D721Med (cell line): ENCODE measurements at regions not wholly inside any gene's neighbourhood (a gene's known extent, or its start where the extent isn't known, plus 50 kb on each side); places are given as distances from the start of the nearest gene placed in this dataset.
A peak's percentile ranks its signal among the peaks of the same experiment; 100 is the strongest.

ENCODE experiments used
- DNase-seq: peaks from one replicate; pipeline ENCODE4 v3.0.0; 2011; ENCODE audit warnings: low spot score; ENCODE audit not compliant: insufficient read length
- FAIRE-seq: peaks from 2 replicates; lab custom pipeline; 2011; peaks lifted over from hg19 to GRCh38; lab: Jason Lieb, UNC
- TF ChIP-seq, protein P1 (sequence below): IDR thresholded peaks from 2 replicates; pipeline ENCODE4 v1.5.1; 2012; ENCODE audit warnings: mild to moderate bottlenecking, control low read depth; ENCODE audit not compliant: insufficient read depth; ENCODE audit errors: missing control alignments

DNA sequence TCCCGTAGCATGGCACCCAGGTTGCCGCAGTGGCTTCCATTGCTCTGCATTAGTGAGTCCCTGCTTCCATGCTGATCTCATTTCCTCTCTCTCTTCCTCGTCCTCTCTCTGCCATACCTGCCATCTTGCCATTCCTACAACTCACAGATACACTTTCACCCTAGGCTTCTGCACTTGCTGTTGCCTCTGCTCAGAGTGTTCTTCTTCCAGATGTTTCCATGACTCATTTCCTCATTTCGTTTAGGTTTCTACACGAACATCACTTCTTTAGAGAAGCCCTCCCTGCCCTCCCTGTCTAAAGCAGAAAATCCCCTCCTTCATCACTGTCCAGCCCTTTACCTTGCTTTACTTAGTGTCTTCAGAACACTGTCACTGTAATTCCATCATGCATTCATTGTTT lies 115.2 kb upstream of the WWC1 start:
- TF ChIP-seq, protein P1, sequence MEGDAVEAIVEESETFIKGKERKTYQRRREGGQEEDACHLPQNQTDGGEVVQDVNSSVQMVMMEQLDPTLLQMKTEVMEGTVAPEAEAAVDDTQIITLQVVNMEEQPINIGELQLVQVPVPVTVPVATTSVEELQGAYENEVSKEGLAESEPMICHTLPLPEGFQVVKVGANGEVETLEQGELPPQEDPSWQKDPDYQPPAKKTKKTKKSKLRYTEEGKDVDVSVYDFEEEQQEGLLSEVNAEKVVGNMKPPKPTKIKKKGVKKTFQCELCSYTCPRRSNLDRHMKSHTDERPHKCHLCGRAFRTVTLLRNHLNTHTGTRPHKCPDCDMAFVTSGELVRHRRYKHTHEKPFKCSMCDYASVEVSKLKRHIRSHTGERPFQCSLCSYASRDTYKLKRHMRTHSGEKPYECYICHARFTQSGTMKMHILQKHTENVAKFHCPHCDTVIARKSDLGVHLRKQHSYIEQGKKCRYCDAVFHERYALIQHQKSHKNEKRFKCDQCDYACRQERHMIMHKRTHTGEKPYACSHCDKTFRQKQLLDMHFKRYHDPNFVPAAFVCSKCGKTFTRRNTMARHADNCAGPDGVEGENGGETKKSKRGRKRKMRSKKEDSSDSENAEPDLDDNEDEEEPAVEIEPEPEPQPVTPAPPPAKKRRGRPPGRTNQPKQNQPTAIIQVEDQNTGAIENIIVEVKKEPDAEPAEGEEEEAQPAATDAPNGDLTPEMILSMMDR: no peak
- DNase-seq (no peak), FAIRE-seq (no peak)

DNA sequence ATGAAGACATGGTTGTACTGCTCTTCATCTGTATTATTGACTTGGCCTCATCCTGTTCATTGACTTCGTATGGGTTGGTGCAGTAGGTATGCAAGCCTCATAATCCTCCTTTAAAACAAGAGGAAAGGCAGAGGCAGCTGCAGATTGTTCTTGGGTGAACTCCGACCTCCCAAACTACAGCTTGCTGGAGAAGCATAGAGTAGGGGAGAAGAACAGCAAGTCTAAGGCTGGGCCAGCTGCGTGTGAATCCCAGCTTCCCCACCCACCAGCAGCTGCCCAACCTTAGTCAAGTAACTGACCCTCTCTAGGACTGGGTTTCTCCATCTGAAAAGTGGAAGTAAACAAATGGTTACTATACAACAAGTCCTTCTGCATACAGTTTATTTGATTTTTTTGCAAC lies 114.5 kb upstream of the WWC1 start:
- no peak for DNase-seq
- TF ChIP-seq, protein P1: no peak
- FAIRE-seq: no peak

DNA sequence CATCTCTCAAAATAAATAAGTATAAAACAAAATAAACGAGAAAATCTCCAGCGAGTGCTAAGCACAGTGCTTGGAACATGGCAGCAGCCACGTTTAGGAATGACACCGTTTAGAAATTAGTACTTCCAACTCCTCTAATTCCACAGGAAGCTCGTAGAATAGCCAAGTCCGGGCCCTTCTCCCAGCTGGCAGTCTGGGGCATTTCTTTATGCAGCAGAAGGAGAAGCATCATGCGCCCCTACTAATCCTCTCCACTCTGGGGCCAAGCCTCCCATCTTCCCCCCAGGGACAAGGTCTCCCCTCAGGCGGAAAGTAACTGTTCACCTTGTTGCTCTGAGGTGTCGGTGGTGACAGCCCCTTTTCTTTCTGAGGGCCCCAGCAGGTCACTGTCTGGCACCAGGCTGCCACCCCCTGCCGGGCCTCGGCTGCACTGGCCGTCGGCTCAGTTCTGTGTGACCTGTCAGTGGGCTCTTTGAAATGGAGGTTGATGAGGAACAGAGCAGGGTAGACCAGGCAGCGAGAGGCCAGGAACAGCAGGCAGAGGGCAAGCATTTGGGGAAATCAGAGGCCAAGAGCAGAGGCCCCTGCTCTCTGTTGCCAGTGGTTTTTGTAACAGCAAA lies 113.5 kb upstream of the WWC1 start:
- FAIRE-seq (no peak), DNase-seq (peak; percentile 40)
- TF ChIP-seq, protein P1: no peak

DNA sequence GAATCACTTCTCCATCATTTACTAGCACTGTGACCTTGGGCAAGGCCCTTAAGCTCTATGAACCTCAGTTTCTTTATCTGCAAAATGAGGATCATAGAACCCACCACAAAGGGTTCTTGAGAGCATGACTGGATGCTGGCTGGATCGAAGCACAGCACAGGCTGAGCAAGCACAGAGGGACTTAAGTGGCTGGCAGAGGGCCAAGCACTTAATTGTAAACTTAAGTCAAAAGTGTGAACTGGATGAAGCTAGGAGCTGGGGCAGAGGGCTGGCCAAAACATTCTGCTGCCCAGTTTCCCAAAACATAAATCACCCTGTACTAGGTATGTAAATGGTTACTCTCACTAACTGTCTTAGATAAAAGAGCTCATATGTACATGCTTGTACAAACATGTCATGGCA lies 112.3 kb upstream of the WWC1 start:
- DNase-seq: no peak
- FAIRE-seq: no peak
- TF ChIP-seq, protein P1: no peak

DNA sequence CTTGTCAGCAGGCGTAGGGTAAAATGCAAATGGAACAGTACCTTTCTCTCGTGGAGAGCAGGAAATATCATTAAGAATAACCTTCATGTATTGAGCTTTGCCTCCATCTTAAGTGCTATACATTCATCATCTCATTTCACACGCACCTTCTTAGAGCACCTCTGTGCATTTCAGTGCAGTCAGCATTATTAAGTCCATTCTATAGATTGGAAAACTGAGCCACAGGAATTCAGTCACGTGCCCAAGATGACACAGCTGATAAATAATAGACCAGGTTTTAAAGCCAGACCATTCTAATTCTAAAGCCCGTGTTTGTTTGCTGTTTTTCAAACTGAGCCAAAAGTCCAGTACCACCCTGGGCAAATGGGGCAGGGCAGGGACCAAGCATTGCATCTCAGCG lies 109.2 kb upstream of the WWC1 start:
- TF ChIP-seq, protein P1: no peak
- DNase-seq (no peak), FAIRE-seq (no peak)

DNA sequence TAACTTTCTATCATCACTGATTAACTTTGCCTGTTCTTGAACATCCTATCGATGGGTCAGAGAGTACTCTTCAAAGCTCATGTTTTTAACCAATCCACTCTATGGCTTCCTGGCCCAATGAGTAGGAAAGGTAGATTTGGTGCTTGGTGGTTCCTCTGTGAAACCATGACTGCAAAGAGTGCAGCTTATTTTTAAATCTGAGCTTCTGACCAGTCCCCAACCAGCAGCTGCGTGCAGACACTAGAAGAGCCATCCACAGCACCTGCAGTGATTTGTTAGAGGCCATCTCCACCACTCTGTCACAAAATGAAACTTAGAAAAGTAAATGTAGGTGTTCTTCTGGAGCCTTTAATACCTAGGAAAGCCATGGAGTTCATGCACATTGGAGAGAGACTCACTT lies 107.3 kb upstream of the WWC1 start:
- DNase-seq: no peak
- FAIRE-seq: no peak
- TF ChIP-seq, protein P1: no peak

DNA sequence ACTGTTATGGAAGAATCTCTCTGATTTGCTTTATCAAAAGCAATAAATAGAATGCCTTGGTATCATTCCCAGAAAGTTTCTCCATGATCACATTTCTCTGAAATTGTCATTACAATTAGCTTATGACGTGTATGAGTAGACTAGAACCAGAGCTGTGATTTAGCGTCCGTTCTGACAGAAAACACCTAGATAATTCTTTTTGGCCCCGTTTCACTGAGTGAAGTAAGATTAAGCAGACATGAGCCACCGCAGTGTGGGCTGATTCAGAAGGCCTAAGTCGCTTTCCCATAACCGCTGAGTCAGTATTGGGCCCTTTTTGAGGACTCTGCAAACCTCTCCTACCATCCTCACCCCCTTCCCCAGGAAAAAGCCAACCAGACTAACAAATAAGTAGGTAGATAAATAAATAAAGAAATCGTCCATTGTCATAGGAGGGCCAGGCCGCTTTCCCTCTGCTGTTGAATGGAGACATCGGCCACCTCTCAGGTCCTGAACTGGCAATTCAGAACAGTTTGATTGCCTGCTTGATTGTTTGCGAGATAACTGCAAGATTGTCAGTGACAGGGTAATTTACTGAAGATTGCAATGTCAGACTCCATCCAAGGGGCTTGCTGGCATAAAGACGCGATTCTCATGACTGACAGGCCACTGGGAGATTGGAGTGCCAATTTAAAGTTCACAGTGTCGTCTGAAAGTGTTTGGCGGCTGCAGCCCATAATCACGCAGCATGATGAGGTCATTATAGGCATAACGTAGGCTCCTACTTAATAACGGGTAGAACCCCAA lies 105.0 kb upstream of the WWC1 start:
- DNase-seq (no peak), FAIRE-seq (no peak)
- TF ChIP-seq, protein P1: no peak
